IPS DF 6.9 (cell line): ENCODE measurements at regions not wholly inside any gene's neighbourhood (a gene's known extent, or its start where the extent isn't known, plus 50 kb on each side); places are given as distances from the start of the nearest gene placed in this dataset.

ENCODE experiments used
- DNase-seq: peaks from one replicate; pipeline ENCODE4 v3.0.0-alpha.2; 2013; ENCODE audit warnings: low read depth, low spot score
- H3K27ac ChIP-seq: one replicate; pipeline ENCODE4 v1.5.1; 2013; ENCODE audit warnings: low read length, control low read depth
- H3K27me3 ChIP-seq: 2 replicates; pipeline ENCODE4 v1.6.1; 2013; ENCODE audit warnings: mild to moderate bottlenecking, low read length; ENCODE audit not compliant: control insufficient read depth, insufficient read depth
- H3K36me3 ChIP-seq: 2 replicates; pipeline ENCODE4 v1.6.1; 2013; ENCODE audit warnings: low read length; ENCODE audit not compliant: control insufficient read depth, insufficient read depth
- H3K4me1 ChIP-seq: 2 replicates; pipeline ENCODE4 v1.6.1; 2013; ENCODE audit warnings: low read length; ENCODE audit not compliant: control insufficient read depth, insufficient read depth
- H3K4me3 ChIP-seq: 2 replicates; pipeline ENCODE4 v1.5.1; 2013; ENCODE audit warnings: mild to moderate bottlenecking, low read length
- H3K9me3 ChIP-seq: 2 replicates; pipeline ENCODE4 v1.6.1; 2013; ENCODE audit warnings: low read length, inconsistent platforms; ENCODE audit not compliant: control insufficient read depth, insufficient read depth
- WGBS: extraction: QIAGEN DNeasy Blood & Tissue Kit; methylation state at CpG from one replicate; pipeline ENCODE4 v1.1.7; 2013; ENCODE audit warnings: mixed read lengths, missing lambda C conversion rate; ENCODE audit not compliant: insufficient read length, insufficient coverage; 5-methylcytosine and 5-hydroxymethylcytosine counted together

DNA sequence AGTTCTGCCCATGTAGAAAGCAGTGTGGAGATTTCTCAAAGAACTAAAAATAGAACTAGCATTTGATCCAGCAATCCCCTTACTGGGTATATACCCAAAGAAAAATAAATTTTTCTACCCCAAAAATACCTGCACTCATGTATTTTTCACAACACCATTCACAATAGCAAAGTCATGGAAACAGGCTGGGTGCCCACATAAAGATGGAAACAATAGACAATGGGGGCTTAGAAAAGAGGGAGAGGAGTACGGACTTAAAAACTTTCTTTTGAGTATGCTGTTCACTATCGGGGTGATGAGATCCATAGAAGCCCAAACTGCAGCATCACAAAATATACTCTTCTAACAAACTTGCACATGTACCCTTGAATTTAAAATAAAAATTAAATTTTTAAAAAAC lies 345.1 kb upstream of the CCDC54 start:
- Histone ChIP-seq H3K27me3 (no peaks in the 10 kb centered on the region), H3K4me3 (no peak overlapping the region), H3K27ac (no peak overlapping the region), H3K9me3 (no peaks in the 10 kb centered on the region), H3K36me3 (no peaks in the 10 kb centered on the region), H3K4me1 (no peaks in the 10 kb centered on the region)
- WGBS: no CpG with 5 or more reads among the region's 2 CpGs
- no peak for DNase-seq

DNA sequence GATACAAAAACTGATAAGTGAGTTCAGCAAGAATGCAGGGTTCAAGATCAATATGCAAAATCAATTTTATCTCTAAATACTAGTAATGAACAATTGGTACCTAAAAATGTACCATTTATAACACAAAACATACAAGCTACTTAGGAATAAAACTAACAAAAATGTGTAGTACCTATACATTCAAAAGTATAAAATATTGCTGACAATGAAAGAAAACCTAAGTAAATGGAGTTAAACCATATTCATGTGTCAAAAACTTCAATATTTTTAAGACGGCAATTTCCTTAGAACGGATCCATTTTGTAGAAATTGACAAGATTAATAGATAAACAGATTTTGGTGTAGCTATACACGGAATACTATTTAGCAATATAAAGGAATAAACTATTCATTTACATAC lies 343.1 kb upstream of the CCDC54 start:
- DNase-seq: no peak
- no CpG with 5 or more reads among the region's 3 CpGs for WGBS
- Histone ChIP-seq H3K4me1 (no peaks in the 10 kb centered on the region), H3K4me3 (no peak overlapping the region), H3K27ac (no peak overlapping the region), H3K27me3 (no peaks in the 10 kb centered on the region), H3K9me3 (no peaks in the 10 kb centered on the region), H3K36me3 (no peaks in the 10 kb centered on the region)

DNA sequence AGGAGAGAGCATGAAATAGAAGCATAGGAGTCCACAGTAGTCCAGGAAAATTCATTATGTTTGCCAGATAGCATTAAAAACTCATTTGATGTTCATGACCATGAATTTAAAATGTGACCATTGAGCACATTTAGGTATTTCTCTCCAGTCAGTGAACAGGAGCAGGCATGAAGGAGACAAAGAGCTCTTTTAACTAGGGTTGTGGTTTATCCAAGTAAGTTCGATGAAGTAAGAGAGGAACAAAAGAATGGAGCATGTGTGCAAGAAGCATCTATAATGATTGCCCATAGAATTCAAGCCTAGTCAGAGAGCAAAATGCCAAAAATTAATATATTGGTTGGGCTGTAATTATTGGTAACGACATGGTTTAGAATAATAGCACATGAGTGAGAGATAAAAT lies 342.1 kb upstream of the CCDC54 start:
- Histone ChIP-seq H3K9me3 (no peaks in the 10 kb centered on the region), H3K36me3 (no peaks in the 10 kb centered on the region), H3K4me3 (no peak overlapping the region), H3K27me3 (no peaks in the 10 kb centered on the region), H3K27ac (no peak overlapping the region), H3K4me1 (no peaks in the 10 kb centered on the region)
- no CpG with 5 or more reads among the region's 2 CpGs for WGBS
- DNase-seq: no peak

DNA sequence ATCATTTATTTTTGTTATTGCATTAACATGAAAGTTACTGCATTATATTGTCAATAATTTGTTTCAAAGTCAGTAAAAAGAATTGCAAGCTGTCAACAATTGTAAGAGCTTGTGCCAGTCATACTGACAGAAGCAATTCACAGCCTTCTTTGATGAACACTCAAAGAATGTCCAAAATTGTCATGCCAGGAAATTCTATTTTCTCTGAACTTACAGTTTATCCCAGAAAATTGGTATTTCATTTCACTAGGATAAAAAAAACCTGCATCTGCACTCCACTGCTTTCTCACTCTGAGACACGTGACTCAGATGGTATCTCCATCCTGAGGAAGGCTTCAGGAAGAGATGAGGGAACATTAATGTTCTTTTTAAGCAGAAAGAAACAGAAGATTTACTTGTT lies 332.6 kb upstream of the CCDC54 start:
- DNase-seq: no peak
- Histone ChIP-seq H3K9me3 (no peaks in the 10 kb centered on the region), H3K27me3 (no peaks in the 10 kb centered on the region), H3K4me1 (no peaks in the 10 kb centered on the region), H3K27ac (no peak overlapping the region), H3K36me3 (no peaks in the 10 kb centered on the region), H3K4me3 (no peak overlapping the region)
- WGBS: no CpG with 5 or more reads among the region's 1 CpG

DNA sequence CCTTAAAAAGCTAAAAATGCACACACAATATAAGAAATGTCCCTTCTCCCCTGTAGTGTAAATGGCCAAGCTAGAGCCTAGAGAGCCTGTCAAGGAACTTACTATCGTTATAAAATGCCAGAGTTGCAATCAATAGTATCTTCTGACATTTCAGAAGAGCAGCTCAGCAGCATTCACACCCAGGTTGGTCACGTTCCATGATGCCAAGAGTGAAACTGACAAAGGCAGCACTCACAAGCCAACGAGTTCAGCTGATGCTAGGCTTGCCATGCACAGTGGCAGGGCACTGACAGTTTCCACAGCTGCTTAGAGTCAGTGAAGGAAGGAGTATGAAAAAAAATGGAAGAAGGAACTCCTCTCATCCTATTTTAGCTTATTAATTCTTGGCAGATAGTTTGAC lies 331.4 kb upstream of the CCDC54 start:
- H3K4me1 ChIP-seq: no peaks in the 10 kb centered on the region
- H3K4me3 ChIP-seq: no peak overlapping the region
- no peaks in the 10 kb centered on the region for H3K27me3 ChIP-seq
- DNase-seq: no peak
- H3K36me3 ChIP-seq: no peaks in the 10 kb centered on the region
- WGBS: no CpG with 5 or more reads among the region's 3 CpGs
- H3K9me3 ChIP-seq: no peaks in the 10 kb centered on the region
- H3K27ac ChIP-seq: no peak overlapping the region

DNA sequence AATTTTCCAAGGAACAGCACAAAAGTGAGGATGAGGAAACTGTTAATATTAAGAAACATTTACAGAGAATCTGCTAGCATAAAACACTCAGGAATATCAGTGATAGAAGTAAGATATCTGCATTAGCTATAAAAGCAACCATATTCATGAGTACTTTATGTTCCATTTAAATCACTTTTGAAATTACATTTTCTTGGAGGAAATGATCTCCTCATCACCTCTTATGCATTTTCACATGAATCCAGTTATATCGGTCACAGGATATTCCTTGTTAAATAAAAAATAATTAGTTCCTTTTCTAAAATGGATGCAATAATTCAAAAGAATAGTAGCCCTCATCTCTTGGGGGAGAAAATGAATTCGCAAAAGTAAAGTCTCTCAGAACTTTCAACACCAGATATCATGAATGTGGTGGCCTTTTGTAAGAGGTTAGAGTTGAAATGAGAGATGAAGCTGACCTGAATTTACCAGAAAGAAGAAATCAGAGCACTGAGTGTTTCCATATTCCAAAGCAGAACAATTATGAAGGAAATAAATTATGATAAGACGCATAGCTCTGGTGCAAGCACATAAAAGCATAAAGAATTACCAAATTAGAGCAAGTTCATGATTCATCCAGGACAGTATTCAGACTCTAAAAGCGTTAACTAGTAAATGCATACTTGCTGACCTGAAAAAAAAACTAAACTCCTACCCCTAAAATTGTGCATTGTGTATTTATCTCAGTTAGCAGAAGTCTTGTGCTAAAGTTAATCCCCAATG lies 321.9 kb upstream of the CCDC54 start:
- Histone ChIP-seq H3K27ac (no peak overlapping the region), H3K4me1 (no peaks in the 10 kb centered on the region), H3K4me3 (no peak overlapping the region), H3K9me3 (no peaks in the 10 kb centered on the region), H3K36me3 (no peaks in the 10 kb centered on the region), H3K27me3 (no peaks in the 10 kb centered on the region)
- no CpG with 5 or more reads among the region's 4 CpGs for WGBS
- DNase-seq: no peak

DNA sequence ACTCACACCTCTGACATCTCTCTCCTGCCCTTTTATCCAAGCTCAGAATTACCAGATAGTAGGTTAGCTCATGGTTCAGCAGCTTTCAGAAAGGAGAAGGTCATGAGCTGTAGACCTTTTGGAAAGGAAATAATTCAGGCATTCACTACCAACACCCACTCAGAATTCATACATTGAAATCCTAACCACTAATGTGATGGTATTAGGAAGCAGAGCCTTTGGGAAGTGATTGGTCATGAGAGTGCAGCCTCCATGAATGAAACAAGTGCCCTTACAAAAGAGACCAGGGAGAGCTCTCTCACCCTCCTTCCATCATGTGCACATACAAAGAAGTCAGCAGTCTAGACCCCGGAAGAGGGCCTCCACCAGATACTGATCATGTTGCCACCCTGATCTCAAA lies 315.8 kb upstream of the CCDC54 start:
- Histone ChIP-seq H3K27me3 (no peaks in the 10 kb centered on the region), H3K4me1 (peaks cover 4% of the 10 kb centered on the region), H3K36me3 (no peaks in the 10 kb centered on the region), H3K4me3 (no peak overlapping the region), H3K27ac (no peak overlapping the region), H3K9me3 (no peaks in the 10 kb centered on the region)
- WGBS: no CpG with 5 or more reads among the region's 1 CpG
- no peak for DNase-seq

DNA sequence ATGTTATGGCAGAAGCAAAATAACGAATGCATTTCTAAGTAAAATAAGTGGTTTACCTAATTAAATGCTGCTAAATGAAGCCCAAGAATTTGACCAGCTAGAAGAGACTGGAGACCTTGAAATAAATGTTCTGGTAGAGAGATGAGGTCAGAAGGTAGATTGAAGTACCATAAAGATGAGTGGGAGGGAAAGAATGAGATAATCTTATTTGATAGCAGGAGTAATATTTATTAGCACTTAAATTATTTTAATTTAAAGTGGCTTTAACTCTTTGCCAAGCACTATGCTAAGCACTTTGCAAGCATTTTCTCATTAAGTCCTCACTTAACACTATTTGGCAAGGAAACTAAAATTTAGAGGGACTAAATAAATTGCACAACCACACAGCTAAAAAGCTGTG lies 314.9 kb upstream of the CCDC54 start:
- Histone ChIP-seq H3K36me3 (no peaks in the 10 kb centered on the region), H3K27ac (no peak overlapping the region), H3K4me1 (peaks cover 4% of the 10 kb centered on the region), H3K27me3 (no peaks in the 10 kb centered on the region), H3K4me3 (no peak overlapping the region), H3K9me3 (no peaks in the 10 kb centered on the region)
- no CpG with 5 or more reads among the region's 1 CpG for WGBS
- DNase-seq: no peak

DNA sequence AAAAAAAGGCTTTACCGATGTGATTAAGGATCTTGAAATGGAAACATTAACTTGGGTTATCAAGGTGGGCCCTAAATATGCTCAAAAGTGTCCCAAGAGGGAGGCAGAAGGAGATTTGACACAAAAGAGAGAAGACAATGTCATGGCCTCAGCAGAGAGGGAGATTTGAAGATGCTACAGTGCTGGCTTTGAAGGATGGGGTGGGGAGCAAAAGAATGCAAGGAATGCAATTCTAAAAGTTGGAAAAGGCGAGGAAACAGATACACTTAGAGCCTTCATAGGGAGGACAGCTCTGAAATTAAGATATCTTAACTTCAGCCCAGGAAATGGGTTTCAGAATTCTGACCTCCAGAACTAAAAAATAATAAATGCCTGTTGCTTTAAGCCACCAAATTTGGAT lies 314.5 kb upstream of the CCDC54 start:
- no peak overlapping the region for H3K4me3 ChIP-seq
- WGBS: no CpG with 5 or more reads among the region's 2 CpGs
- peaks cover 4% of the 10 kb centered on the region for H3K4me1 ChIP-seq
- no peak for DNase-seq
- H3K36me3 ChIP-seq: no peaks in the 10 kb centered on the region
- no peaks in the 10 kb centered on the region for H3K9me3 ChIP-seq
- H3K27ac ChIP-seq: no peak overlapping the region
- no peaks in the 10 kb centered on the region for H3K27me3 ChIP-seq

DNA sequence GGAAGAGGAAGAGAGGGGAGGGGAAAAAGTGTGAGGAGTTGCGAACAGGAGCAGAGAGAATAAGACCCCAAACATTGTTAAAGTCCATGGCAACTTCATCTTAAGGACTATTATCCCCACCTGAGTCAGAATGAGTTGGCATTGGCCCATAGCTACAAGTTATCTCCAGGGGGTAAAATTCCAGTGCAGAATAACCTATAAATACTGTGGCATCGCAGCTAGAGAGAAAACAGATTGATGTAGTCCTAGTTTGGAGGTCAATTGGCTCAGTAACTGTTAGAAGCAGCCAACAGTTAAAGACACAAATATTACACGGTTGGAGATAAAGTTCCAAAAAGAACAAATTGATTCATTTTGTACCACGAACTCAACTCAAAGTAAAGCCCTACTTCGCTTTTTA lies 313.9 kb upstream of the CCDC54 start:
- H3K9me3 ChIP-seq: no peaks in the 10 kb centered on the region
- no peak overlapping the region for H3K27ac ChIP-seq
- no peak for DNase-seq
- H3K4me1 ChIP-seq: peaks cover 4% of the 10 kb centered on the region
- no CpG with 5 or more reads among the region's 5 CpGs for WGBS
- no peaks in the 10 kb centered on the region for H3K27me3 ChIP-seq
- no peaks in the 10 kb centered on the region for H3K36me3 ChIP-seq
- H3K4me3 ChIP-seq: no peak overlapping the region

DNA sequence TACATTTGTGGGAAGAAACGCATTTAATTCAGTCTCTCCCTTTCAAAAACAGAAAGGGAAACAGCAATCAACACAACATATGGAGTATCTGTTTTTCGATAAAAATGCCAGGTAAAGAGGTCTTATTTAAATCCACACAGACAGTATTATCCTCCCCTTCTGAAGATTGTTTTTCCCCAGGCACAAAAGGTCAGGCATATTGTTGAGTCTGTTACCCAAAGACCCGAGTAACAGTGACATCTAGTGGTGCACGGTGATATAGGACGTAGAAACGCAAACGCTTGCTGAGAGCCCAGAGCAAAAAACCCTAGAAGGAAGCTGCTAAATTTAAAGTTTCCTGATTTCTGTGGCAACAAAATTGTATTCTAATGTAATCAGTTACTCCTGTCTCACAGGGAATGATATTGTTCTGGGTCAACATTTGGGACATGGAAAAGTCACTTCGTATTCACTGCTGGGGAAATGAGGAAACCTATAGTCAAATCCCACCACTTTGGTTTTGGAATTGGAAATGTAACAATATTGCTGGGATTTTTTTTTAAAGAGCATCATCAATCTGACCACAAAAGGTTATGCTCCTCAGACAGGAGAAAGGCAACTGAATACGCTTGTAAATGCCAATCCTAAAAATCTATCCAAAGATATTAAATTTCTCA lies 312.7 kb upstream of the CCDC54 start:
- peaks cover 4% of the 10 kb centered on the region for H3K4me1 ChIP-seq
- H3K4me3 ChIP-seq: no peak overlapping the region
- H3K36me3 ChIP-seq: no peaks in the 10 kb centered on the region
- no CpG with 5 or more reads among the region's 9 CpGs for WGBS
- H3K27me3 ChIP-seq: no peaks in the 10 kb centered on the region
- DNase-seq: peak; percentile 75
- no peak overlapping the region for H3K27ac ChIP-seq
- no peaks in the 10 kb centered on the region for H3K9me3 ChIP-seq
